T-helper 1 cell (primary cell): ENCODE measurements at regions not wholly inside any gene's neighbourhood (a gene's known extent, or its start where the extent isn't known, plus 50 kb on each side); places are given as distances from the start of the nearest gene placed in this dataset.
"Not testable (repeated sequence)": the region's sequence is repeated elsewhere in the genome, so short reads cannot be mapped to it uniquely, and the experiment has no call there.

Experiments
- DNase-seq, 5 donors: peaks; one replicate each; pipeline ENCODE4 v3.0.0-alpha.2; 2012 to 2020

DNA sequence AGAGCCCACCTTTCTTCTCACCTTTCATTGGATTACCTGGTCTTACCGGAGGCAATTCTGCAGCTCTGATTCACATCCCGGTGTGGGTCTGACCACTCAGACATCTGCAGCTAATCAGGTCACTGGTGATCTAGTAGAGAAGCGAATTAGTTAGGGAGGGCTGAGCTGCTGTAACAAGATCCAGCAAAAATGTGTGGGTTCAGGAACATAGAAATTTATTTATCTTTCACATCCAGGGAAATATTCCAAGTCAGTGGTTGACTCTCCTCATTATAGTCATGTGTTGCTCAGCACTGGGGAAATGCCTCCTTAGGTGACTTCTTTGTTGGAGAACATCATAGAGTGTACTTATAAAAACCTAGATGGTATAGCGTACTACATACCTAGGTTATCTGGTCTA, 218.7 kb upstream of the PELI2 start:
- DNase-seq: no peak

DNA sequence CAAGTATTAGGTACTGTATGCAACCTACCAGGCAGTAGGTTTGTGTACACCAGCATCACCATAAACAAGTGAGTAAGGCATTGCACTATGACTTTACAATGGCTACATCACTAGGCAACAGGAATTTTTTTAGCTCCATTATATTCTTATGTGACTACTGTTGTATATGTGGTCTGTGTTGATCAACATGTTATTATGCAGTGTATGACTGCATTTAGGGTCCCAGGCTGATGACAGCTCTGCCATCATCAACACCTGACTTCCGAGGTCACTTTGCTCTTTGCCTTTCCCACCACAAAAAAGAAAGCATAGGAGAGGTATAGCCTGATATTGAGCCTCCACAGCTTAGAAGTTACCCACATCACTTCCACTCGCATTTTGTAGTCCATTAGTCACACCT, 217.5 kb upstream of the PELI2 start:
- no peak for DNase-seq

DNA sequence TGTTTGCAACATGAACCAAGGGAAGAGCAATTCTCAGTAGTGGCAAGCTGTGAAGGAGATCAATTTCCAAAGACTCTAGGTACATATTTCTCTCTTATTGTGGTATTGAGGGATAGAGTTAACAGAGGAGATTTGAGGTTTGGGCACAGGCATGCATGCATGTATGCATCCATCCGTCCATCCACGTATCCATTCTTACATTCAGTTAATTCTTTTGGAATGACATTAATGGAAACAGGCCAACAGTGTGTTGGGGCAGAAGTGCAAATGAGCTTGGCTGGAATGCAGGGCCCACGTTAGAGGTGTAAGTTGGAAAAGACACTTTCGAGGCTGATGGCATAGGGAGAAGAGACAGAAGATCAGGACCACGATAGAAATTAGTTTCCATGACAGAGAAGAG, 216.9 kb upstream of the PELI2 start:
- no peak for DNase-seq

DNA sequence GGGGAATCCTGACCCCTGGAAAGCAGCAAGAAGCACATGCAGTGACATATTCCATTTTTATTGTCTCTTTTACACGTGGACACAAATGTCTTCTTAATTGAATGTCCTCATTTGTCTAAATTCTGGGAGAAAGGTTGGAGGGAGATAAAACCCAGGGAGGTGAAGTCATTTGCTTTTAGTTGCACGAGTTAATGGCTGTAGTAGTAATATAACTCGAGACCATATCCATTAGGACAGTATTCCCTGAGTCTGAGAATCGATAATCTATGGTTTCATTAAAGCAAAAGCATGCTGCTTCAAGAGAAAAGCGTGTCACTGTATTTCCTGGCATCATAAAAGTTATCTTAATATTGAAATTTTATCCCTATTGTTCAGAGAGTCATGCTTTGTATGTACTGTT, 216.0 kb upstream of the PELI2 start:
- DNase-seq: no peak

DNA sequence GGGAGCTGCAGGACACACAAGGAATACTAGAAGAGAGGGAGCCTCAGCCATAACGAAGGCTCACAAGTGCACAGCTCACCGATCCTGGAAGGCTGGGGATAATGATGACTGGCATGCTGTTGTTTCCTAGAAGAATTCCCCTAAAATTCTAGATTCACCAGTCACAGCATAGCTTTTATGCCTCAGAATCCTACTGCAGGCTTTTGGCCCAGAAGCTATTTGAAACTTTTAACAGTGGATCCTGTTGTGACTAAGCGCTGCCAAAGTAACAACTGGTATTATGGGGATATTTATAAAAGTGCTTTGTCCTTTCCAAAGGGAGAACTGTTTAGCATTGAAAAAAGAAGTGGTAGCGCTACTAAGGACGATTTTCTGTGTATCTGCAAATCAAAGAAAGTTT, 214.1 kb upstream of the PELI2 start:
- DNase-seq: no peak

DNA sequence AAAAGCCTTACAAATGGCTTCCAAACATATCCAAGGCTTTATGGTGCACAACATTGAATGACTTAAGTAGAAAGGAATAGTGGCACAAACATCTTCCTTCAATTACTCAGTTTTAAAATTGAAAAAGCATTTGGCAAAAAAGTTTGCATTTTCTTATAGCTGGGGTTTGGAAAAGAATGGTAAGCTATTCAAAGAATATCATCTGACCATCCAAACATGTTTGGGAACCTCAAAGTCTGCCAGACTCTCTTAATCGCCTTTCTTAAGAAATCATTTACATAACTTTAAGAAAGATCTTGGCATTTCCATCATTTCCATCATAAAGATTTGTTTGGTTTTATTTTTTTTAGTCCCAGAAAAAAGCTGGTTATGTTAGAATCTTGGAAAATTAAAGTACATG, 210.1 kb upstream of the PELI2 start:
- no peak for DNase-seq

DNA sequence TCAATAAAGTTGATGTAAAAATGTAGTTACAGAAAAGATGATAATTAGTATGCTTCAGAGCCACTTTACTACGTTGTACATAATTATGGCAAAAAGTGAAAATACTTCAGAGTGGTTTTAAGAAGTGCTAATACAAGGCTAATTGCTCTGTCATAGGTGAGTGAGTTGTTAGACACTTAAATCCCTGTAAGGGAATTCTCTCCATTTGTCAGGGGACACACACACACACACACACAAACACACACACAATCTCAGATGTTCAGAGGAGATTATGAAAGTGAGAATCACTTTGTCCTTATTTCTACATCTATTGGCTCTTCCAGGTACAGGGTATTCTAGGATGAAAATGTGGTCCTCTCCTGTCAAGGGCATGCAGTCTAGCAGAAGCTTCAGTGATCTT, 208.3 kb upstream of the PELI2 start:
- DNase-seq: no peak

DNA sequence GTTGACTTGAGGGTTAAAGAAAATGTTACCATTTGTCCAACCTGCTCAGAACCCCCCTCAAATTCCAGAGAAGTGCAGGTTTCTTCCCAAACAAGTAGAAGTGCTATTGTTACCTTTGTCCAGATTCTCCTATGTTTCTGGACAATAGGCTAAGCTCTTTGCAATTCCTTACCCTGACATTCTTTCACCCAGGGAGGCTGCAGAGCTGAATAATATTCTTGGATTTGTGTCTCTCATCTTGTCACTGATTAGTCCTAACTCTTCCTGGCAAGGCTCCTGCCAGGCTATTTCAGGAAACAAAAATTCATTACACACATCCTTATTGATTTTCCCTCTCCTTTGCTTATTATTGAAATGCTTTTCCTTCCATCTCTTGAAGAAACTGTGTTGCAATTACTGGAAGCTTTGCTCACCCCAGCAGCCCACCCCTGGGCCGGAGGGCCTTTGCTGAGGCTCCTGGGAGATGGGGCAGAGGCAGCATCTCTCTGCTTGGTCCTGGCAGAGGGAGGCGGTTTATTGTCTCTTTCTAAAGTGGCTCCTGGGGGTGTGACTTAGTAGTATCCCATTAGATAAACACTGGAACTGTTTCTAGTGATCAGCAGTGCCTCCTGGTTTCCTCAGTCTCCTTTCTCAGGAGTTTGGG, 207.5 kb upstream of the PELI2 start:
- no peak for DNase-seq

DNA sequence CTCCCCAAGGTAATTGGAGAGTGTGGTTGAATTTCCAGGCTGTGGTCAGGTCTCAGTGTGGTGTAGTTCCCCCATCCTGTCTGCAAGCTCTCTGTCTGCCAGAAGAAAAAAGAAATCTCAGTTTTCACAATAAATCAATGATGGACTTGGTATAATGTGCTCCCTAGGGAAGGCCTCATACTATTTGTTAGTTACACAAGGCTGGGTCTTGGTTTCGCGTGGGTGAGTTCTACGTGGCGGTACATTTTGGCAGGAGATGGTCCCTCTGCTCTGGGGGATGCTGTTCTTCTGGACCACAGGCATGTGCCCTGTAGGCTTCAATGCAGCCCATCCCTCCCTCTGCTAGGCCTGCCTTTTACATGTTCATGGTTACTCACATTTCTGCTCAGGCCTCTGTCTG, 206.4 kb upstream of the PELI2 start:
- DNase-seq: no peak

DNA sequence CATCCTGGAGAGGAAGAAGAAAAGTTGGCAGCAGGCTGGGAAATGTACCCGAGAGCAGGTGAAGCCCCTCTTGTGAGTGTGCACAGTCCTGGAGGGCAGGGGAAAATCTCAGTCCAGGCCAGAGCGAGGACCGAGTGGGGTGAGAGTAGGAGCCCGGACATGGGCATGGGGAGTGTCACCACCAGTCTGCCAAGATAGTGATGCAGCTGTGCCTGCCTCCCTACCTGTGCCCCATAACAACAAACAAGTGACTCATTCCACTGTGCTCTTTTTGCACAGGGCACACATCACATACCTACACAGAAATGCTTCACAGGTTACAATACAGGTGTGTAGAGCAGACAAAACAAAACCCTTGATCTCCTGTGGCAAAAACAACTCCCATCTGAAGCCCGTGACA, 205.9 kb upstream of the PELI2 start:
- no peak for DNase-seq

DNA sequence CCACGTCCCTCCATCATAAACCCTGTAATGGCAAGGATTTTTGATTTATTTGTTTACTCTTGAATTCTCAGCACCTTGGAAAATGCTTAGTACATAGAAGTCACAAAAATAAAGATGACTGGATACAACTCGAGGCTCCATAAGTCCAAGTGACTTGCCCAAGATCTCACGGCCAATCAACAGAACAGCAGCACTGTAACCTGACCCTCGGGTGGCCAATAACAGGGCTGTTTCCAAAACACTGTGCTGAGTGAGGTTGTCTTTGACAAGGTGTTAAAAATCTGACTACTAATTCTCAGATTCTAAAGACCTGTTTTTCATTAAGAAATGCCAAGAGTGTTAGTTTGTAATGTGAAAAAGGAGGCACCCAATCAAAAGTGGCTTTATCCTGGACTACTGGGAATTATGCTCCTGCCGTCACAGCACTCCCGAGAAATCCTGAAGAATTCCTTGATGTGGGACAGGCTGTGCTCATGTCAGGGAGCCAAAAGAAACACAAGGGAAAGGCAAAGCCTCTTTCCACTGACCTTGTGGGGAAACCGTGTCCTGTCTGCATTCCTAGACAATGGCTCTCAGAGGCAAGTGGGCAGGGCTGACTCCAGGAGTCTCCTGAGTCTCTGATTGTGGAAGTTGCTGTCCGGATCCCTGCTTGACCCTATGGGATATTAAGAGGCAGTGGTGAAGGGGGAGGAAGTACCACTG, 204.7 kb upstream of the PELI2 start:
- DNase-seq: no peak

DNA sequence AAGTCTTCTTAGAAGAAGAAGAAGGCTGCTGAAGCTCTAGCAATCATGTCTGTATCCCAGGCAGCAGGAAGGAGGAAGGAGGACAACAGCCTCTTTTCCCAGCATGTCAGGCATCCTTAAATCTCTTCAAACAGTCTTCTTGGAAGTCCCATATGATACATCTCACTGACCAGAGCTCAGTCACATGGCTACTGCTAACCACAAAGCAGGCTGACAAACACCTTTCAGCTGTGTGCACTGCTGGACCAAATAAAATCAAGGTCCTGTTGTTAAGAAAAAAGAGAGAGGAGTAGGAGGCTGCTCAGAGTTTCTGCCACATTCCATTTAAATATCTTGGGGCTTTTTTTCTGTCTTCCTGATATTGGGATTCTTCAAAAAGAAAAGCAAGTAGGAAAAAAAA, 203.4 kb upstream of the PELI2 start:
- DNase-seq: no peak

DNA sequence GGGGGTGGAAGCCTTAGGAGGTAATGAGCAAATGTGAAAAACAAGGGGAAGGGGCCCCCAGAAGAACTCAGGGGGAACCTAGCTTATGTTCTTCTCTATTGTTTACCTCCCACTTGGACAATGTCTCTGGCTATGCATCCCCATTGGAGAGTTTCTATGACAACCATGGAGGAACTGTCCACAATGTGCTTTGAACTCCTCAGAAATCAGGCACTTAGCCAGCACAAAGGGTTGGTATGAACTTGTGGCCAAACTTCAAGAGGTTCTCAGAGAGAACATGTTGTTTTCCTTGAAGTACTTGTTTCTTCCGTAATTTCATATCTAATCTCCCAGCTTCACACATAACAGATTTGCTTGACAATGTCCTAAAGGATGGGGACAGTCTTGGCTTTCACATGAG, 202.8 kb upstream of the PELI2 start:
- no peak for DNase-seq

DNA sequence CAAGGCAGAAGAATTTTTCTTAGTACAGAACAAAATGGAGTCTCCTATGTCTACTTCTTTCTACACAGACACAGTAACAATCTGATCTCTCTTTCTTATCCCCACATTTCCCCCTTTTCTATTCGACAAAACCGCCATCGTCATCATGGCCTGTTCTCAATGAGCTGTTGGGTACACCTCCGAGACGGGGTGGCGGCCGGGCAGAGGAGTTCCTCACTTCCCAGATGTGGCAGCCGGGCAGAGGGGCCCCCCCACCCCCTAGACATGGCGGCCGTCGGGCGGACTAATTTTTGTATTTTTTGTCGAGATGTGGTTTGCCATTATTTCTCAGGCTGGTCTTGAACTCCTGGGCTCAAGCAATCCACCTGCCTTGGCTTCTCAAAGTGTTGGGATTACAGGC, 198.4 kb upstream of the PELI2 start:
- not testable (repeated sequence) for DNase-seq

DNA sequence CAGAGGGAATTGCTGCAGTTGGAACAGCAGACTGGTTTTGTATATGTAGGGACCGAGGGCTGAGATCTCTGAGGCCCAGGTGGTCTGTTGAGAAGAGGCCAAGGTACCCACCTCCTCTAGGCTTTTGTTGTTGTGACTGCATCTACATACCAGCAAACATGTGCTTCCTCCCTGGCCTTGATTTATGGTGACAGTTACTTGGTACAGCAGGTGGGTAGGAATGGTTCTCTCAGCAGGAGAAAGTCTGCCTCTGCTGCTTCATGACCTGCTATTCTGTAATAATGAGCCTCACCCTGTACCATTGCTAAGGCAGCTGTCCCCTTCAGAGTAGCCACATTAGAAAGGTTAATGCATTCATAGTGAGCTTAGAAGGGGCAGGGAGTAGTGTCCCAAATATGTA, 196.7 kb upstream of the PELI2 start:
- DNase-seq: no peak

DNA sequence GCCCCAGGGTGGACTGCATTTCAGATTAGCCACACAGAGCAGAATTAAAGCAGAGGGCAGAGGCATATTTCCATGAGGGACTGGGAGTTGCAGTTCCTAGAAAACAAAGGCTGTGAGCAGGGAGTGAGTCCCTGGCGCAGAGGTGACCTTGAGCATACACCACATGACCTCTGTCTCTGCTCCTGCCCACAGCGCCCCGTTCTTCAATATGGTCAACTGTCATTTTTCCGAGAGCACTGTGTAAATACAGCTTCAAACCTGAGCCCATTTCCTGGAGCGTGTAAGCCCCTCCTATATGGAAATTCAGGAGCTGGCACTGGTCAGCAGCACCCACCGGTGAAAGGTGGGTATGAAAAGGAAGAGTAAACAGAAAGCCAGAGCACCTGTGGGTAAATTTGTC, 192.2 kb upstream of the PELI2 start:
- no peak for DNase-seq

DNA sequence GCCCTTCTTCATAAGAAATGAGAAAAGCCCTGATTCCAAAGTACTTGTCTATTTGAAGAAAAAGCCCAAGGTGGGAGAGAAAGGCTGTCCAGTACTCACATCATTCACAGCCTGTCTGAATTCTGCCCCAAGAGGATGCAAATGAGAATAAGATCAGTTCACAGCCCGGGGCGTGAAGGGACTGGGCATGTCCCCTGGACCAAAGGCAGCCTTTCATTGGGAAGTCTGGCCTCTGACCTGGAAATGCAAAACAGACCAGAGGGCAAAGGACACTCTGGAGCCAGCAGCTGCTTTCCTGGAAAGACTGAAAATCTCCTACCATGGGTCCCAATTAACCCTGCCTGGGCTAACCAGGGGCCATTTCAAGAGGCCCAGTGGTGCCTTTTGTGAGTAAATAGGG, 191.2 kb upstream of the PELI2 start:
- no peak for DNase-seq

DNA sequence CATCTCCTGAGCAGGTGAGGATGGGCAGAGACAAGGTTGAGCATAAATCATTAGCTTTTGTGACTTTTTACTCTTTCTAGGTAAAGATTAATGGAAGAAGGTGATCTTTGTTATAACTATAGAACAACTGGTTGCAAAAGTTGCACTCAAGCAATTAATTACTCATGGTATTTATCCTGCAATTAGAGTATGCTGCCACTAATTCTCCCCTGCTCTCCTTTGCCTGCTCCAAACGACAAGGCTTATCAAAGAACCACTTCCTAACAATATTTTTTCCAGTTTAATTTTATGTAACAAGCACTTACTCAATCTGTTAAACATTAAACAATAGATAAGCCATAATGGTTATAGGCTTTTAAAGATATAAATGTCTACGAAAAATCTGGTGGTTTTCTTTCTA, 189.9 kb upstream of the PELI2 start:
- DNase-seq: no peak

DNA sequence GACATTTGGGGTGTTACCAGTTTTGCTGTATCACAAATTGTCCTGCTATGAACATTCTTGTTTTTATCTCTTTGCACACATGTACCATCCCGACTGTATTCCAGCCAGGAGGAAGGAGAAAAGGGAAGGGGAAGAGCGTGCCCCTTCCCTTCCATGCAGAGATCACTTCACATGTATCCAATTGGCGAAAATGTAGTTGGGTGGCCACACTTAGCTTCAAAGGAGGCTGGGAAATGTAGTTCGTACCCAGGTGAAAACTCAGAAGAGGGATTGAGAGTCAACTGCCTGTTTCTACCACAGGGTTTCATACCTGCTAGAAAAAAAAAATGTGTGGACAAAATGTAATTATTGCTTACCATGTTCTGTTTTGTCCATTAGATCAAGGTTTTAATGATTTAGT, 189.1 kb upstream of the PELI2 start:
- no peak for DNase-seq

DNA sequence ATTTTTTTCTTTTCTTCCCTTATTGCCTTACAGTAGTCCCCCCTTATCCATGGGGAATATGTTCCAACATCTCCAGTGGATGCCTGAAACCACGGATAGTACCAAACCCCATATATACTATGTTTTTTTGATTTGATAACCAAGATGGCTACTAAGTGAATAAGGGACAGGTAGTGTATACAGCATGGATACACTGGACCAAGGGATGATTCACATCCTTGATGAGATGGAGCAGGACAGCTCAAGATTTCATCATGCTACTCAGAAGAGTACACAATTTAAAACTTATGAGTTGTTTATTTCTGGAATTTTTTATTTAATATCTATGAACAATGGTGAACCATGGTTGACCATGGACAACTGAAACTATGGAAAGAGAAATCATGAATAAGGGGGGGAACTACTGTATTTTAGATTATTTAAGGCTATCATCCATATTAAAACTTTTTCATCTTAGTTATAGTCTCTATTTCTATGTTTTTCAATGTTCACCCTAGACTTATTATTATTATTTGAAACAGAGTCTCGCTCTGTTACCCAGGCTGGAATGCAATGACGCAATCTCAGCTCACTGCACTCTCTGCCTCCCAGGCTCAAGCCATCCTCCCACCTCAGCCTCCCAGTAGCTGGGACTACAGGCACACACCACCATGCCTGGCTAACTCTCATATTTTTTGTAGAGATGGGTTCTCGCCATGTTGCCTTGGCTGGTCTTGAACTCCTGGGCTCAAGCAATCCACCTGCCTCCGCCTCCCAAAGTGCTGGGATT, 188.0 kb upstream of the PELI2 start:
- DNase-seq: no peak

DNA sequence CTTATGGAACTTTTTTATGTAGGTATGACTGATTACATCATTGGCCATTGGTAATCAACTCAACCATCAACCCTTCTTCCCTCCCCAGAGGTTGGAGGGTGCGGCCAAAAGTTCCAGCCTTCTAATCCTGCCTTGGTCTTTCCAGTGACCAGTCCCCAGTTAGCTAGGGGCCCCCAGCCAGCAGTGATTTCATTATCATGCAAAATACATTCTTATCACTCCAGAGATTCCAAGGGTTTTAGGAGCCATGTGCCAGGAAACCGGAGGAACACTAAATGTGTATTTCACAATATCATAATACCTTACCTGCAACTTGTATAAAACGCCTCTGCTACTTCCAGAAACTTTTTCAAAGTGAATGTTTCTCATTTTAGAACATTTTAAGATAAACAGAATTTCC, 181.5 kb upstream of the PELI2 start:
- DNase-seq: no peak

DNA sequence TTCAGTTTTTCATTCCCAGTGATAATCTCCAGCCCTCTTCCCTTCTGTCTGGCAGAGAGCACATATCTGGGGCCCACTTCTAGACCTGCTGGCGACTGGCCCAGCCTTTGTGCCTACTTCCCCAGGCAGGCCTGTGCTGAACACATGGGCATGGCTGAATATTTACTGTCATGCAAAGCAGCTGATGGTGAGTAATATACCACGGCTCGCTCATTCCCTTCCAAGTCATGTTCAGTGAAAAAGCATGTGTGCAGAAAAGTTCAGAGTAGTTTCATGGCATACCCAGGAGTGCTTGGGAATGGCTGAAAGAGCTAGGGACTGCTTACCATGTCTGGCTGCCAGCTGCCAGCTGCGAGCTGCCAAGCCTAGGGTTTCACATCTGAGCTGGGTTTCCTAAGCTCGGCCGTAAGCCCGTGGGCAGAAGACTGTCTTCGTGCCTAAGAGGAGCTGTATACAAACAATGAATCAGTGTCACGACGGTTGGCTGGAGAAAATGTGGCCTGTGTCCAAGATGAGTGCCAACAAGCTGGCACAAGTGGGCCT, 179.9 kb upstream of the PELI2 start:
- DNase-seq: no peak

DNA sequence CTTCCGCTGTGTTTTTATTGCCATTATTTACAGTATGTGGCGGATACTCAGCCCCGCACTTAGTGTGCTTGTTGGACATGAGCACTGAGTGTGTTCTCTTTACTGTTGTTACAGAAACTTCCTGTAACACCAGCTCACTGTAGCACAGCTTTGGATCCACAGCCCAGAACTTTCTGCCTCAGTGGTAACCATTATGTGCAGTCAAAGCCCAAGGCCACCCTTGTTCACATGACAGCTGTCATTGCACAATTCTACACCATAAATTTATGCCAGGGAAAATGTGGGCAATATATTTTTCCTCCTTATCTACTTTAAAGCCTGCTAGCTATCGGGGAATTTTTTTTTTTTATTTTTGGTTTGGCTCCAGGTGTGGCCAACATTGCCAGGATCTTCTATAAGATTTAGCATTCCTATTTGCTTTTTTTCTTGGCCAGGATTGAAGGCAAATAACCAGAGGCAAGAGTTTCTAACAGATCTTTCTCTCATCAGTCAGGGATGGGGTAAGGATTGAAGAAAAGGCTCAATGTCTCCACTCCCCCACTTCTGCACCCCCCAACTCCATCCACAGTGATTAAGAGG, 176.0 kb upstream of the PELI2 start:
- DNase-seq: no peak

DNA sequence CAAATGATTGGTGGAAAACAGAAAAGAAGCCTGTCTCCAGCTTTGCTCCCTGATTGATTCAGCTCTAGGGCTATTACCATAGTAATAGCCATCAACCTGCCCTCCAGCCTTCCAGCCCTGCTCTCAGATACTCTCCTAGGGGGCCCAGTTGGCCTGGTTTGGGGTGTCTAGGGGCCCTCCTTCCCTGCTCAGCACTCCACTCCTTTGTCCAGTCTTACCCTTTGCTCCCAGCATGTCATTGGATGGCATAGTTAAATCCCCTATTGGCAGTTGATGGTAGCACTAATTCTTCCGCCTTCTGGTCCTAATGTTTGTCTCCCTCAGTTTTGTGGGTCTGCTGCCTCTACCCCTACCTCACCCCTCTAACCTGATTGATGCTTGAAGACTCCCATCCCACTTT, 175.4 kb upstream of the PELI2 start:
- no peak for DNase-seq
